PC-9 (cell line): ENCODE measurements at regions not wholly inside any gene's neighbourhood (a gene's known extent, or its start where the extent isn't known, plus 50 kb on each side); places are given as distances from the start of the nearest gene placed in this dataset.

Source experiments
- BruUV-seq: library from RNA; stranded (reverse); fragments of 400-500 nt; replicated peaks from 2 replicates; lab custom pipeline; 2021; lab: Mats Ljungman, UMichigan
- CTCF ChIA-PET: fragments of 300-600 bp; sonication (Branson Sonifier 250); formaldehyde crosslinking; loops from one replicate; lab custom pipeline; 2022; ENCODE audit warnings: antibody characterized with exemption; lab: Charles Lee
- POLR2A ChIA-PET: fragments of 300-600 bp; sonication (Branson Sonifier 250); formaldehyde crosslinking; loops from one replicate; lab custom pipeline; 2022; ENCODE audit warnings: antibody characterized with exemption; ENCODE audit not compliant: unreplicated experiment; lab: Charles Lee
- DNase-seq, 2 experiments: peaks; one replicate each; pipeline versions ENCODE4 v3.0.0 to v3.0.0-alpha.2; 2015 to 2022; ENCODE audit warnings: mixed read lengths in 1 of 2
- H2AFZ ChIP-seq: fragments of 200-600 bp; sonication (generic); 2 replicates; pipeline ENCODE4 v1.8.1; 2017; ENCODE audit warnings: antibody characterized with exemption
- H3F3A ChIP-seq: fragments of 200-600 bp; sonication (generic); 2 replicates; pipeline ENCODE4 v1.8.1; 2017; ENCODE audit warnings: antibody characterized with exemption, mild to moderate bottlenecking, low read depth; ENCODE audit not compliant: insufficient read depth
- H3K27ac ChIP-seq: fragments of 200-600 bp; sonication (generic); 2 replicates; pipeline ENCODE4 v1.6.1; 2016; ENCODE audit warnings: mixed run types
- H3K27me3 ChIP-seq: fragments of 200-600 bp; sonication (generic); 2 replicates; pipeline ENCODE4 v1.6.1; 2016; ENCODE audit warnings: low read depth, mixed run types; ENCODE audit not compliant: insufficient read depth
- H3K36me3 ChIP-seq: fragments of 200-600 bp; sonication (generic); 2 replicates; pipeline ENCODE4 v1.6.1; 2016; ENCODE audit warnings: low read depth, mixed run types
- H3K4me1 ChIP-seq: fragments of 200-600 bp; sonication (generic); replicated peaks from 2 replicates; pipeline ENCODE4 v1.6.1; 2016; ENCODE audit warnings: mixed run types; ENCODE audit not compliant: insufficient read depth
- H3K4me2 ChIP-seq: fragments of 200-600 bp; sonication (generic); 2 replicates; pipeline ENCODE4 v1.6.1; 2017; ENCODE audit warnings: mixed run types
- H3K4me3 ChIP-seq: fragments of 200-600 bp; sonication (generic); 2 replicates; pipeline ENCODE4 v1.6.1; 2016; ENCODE audit warnings: mixed run types
- H3K79me2 ChIP-seq: fragments of 200-600 bp; sonication (generic); 2 replicates; pipeline ENCODE4 v1.6.1; 2017; ENCODE audit warnings: low read depth, mixed run types
- H3K9me2 ChIP-seq: fragments of 200-600 bp; sonication (generic); 2 replicates; pipeline ENCODE4 v1.8.1; 2017; ENCODE audit warnings: mild to moderate bottlenecking; ENCODE audit not compliant: insufficient read depth
- H3K9me3 ChIP-seq: fragments of 200-600 bp; sonication (generic); 2 replicates; pipeline ENCODE4 v1.8.1; 2016; ENCODE audit warnings: low read depth; ENCODE audit not compliant: insufficient read depth
- H4K20me1 ChIP-seq: fragments of 200-600 bp; sonication (generic); 2 replicates; pipeline ENCODE4 v1.8.1; 2017; ENCODE audit not compliant: insufficient read depth
- EZH2 ChIP-seq: fragments of 200-600 bp; sonication (generic); IDR thresholded peaks from 2 replicates; pipeline ENCODE4 v1.8.0; 2017; ENCODE audit warnings: antibody characterized with exemption, low read depth
- intact Hi-C: fragments of 100-400 bp; cut with micrococcal nuclease; formaldehyde crosslinking; loops from one replicate; pipeline ENCODE4 v1.10.0; 2022; ENCODE audit not compliant: unreplicated experiment
- TF ChIP-seq, protein P1 (sequence below): fragments of 200-600 bp; sonication (generic); conservative IDR thresholded peaks from 2 replicates; pipeline ENCODE4 v1.6.1; 2017; ENCODE audit warnings: mixed run types, antibody characterized with exemption, mild to moderate bottlenecking, moderate library complexity

GRCh38 chr22:27512283-27512761 lies 289.2 kb downstream of the MN1 start:
- no peaks in the 10 kb centered on the region for H3K79me2 ChIP-seq
- H2AFZ ChIP-seq: no peak overlapping the region
- no peaks in the 10 kb centered on the region for H3K4me1 ChIP-seq
- H4K20me1 ChIP-seq: no peaks in the 10 kb centered on the region
- no peak overlapping the region for H3K4me2 ChIP-seq
- ChIA-PET POLR2A (interaction anchor here (0.5 to 0.6 kb wide), 4 partner anchors 37 to 291 kb away, joined by 4 to 13 read pairs (median 7); no protein-coding TSS in a partner anchor), CTCF (interaction anchor here (0.5 kb wide), 1 partner anchor 82 kb away, joined by 4 read pairs; no protein-coding TSS in a partner anchor)
- H3K27me3 ChIP-seq: no peaks in the 10 kb centered on the region
- TF ChIP-seq EZH2: no peak
- TF ChIP-seq, protein P1, sequence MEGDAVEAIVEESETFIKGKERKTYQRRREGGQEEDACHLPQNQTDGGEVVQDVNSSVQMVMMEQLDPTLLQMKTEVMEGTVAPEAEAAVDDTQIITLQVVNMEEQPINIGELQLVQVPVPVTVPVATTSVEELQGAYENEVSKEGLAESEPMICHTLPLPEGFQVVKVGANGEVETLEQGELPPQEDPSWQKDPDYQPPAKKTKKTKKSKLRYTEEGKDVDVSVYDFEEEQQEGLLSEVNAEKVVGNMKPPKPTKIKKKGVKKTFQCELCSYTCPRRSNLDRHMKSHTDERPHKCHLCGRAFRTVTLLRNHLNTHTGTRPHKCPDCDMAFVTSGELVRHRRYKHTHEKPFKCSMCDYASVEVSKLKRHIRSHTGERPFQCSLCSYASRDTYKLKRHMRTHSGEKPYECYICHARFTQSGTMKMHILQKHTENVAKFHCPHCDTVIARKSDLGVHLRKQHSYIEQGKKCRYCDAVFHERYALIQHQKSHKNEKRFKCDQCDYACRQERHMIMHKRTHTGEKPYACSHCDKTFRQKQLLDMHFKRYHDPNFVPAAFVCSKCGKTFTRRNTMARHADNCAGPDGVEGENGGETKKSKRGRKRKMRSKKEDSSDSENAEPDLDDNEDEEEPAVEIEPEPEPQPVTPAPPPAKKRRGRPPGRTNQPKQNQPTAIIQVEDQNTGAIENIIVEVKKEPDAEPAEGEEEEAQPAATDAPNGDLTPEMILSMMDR: no peak
- intact Hi-C loops: loop anchor here (1.0 kb wide), 1 partner anchor 37 kb away; no protein-coding TSS in a partner anchor
- H3F3A ChIP-seq: no peaks in the 10 kb centered on the region
- no peak overlapping the region for H3K27ac ChIP-seq
- no peak overlapping the region for H3K4me3 ChIP-seq
- peak in 1 of 2 experiments; percentile 63 for DNase-seq
- H3K9me2 ChIP-seq: no peaks in the 10 kb centered on the region
- H3K36me3 ChIP-seq: no peaks in the 10 kb centered on the region
- no TSS peak for BruUV-seq
- H3K9me3 ChIP-seq: no peaks in the 10 kb centered on the region

- DNase-seq: no peak
- H4K20me1 ChIP-seq: no peaks in the 10 kb centered on the region
- H3K9me3 ChIP-seq: no peaks in the 10 kb centered on the region
- H3K4me3 ChIP-seq: no peak overlapping the region
- H3K79me2 ChIP-seq: no peaks in the 10 kb centered on the region
- H3K4me2 ChIP-seq: no peak overlapping the region
- no peak overlapping the region for H3K27ac ChIP-seq
- H3K4me1 ChIP-seq: no peaks in the 10 kb centered on the region
- ChIA-PET CTCF (no interaction called here), POLR2A (interaction anchor here (0.6 kb wide), 3 partner anchors 38 to 290 kb away, joined by 4 to 13 read pairs (median 8); no protein-coding TSS in a partner anchor)
- no peaks in the 10 kb centered on the region for H3K9me2 ChIP-seq
- no peaks in the 10 kb centered on the region for H3K27me3 ChIP-seq
- no peak overlapping the region for H2AFZ ChIP-seq
- no peaks in the 10 kb centered on the region for H3F3A ChIP-seq
- H3K36me3 ChIP-seq: no peaks in the 10 kb centered on the region
- no TSS peak for BruUV-seq
- no peak for TF ChIP-seq EZH2
- TF ChIP-seq, protein P1: no peak
- intact Hi-C loops: no loop called here
Measured at GRCh38 chr22:27513021-27513420, 288.5 kb downstream of the MN1 start.

DNA sequence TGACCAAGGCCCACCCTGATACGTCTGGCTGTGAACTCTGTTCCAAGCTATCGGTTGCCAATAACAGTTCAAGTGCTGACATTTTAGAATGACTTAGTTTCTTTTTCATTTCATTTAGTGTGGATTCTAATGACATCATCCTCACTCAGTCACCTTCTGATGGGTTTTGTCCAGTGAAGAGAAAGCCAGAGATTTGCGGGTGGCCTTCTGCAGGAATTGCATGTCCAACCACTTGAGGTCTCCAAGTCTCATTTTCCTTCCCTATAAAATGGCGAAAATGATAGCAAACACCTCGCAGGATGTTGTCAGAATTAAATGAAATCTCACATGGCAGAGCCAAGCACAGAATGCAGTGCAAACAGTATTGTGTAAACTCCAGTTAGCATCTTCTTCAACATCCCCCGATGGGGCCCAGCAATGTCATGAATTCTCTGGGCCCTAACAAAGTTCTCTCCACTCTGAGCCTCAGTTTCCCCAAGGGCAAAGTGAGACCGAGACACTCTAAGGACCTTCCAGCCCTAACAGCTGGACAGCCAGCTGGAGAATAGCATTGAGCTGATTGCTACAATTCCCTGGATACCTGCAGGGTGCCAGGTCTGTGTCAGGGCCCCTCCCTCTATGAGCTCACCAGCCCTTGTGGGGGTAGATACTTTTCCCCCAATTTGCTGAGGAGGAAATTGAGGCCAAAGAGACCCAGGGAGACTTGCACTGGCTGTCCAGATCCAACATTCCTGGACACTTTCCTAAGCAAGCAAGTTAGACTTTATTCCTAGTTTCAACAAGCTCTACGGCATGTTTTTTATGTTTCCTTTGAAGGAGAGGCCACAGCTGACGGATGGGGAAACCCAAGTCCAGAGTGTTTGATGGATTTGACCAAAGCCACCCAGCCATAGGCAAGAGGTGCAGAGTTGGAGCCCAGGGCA lies 286.7 kb downstream of the MN1 start:
- CTCF ChIA-PET: no interaction called here
- Histone ChIP-seq H3F3A (no peaks in the 10 kb centered on the region), H3K4me3 (no peak overlapping the region), H4K20me1 (no peaks in the 10 kb centered on the region), H3K27ac (no peak overlapping the region), H3K79me2 (no peaks in the 10 kb centered on the region), H3K9me3 (no peaks in the 10 kb centered on the region), H3K27me3 (no peaks in the 10 kb centered on the region), H3K4me2 (no peak overlapping the region), H3K9me2 (no peaks in the 10 kb centered on the region), H3K36me3 (no peaks in the 10 kb centered on the region), H3K4me1 (no peaks in the 10 kb centered on the region), H2AFZ (no peak overlapping the region)
- POLR2A ChIA-PET: interaction anchor here (0.6 kb wide), 1 partner anchor 77 kb away, joined by 3 read pairs; no protein-coding TSS in a partner anchor
- no peak for TF ChIP-seq EZH2
- TF ChIP-seq, protein P1: no peak
- BruUV-seq: no TSS peak
- intact Hi-C loops: no loop called here
- no peak for DNase-seq
